Esophagus squamous epithelium (tissue), 5 donors: ENCODE measurements at regions not wholly inside any gene's neighbourhood (a gene's known extent, or its start where the extent isn't known, plus 50 kb on each side); places are given as distances from the start of the nearest gene placed in this dataset.

Experiments used
- DNase-seq: peaks from one replicate; lab custom pipeline; 2025; lab: John Stamatoyannopoulos, UW
- H3K27ac ChIP-seq, 4 donors: fragments of 200-600 bp; sonication (generic); one replicate each; pipeline ENCODE4 v1.5.1; 2016 to 2019; ENCODE audit warnings: mild to moderate bottlenecking in 1 of 4
- H3K27me3 ChIP-seq, 4 donors: fragments of 200-600 bp; sonication (generic); 1 replicate in 3 of 4; 2 replicates in 1 of 4; pipeline versions ENCODE4 v1.5.1 to v1.6.0; 2017 to 2021; ENCODE audit warnings: antibody characterized with exemption in 1 of 4
- H3K36me3 ChIP-seq, 3 donors: fragments of 200-600 bp; sonication (generic); one replicate each; pipeline ENCODE4 v1.5.1; 2016 to 2019
- H3K4me1 ChIP-seq, 3 donors: fragments of 200-600 bp; sonication (generic); one replicate each; pipeline ENCODE4 v1.5.1; 2017 to 2019
- H3K4me3 ChIP-seq, 4 donors: fragments of 200-600 bp; sonication (generic); 1 replicate in 3 of 4; 2 replicates in 1 of 4; pipeline ENCODE4 v1.5.1; 2016 to 2019; ENCODE audit warnings: mild to moderate bottlenecking in 2 of 4, moderate library complexity in 1 of 4
- H3K9me3 ChIP-seq, 3 donors: fragments of 200-600 bp; sonication (generic); one replicate each; pipeline ENCODE4 v1.5.1; 2016 to 2019
- CTCF ChIP-seq, 6 experiments: fragments of 450-650 bp in 4 of 6; fragments of 200-600 bp in 2 of 6; sonication (generic) in 2 of 6; IDR thresholded peaks; one replicate each; pipeline ENCODE4 v1.5.1; 2016 to 2019; ENCODE audit warnings: antibody characterized with exemption in 6 of 6, mild to moderate bottlenecking in 4 of 6, moderate library complexity in 4 of 6
- POLR2A ChIP-seq, 4 donors: fragments of 450-650 bp; IDR thresholded peaks; one replicate each; pipeline ENCODE4 v1.6.1; 2017; ENCODE audit warnings: antibody characterized with exemption in 4 of 4, mild to moderate bottlenecking in 4 of 4, moderate library complexity in 3 of 4
- WGBS, 2 donors: methylation state at CpG; one replicate each; pipeline ENCODE4 v1.1.5; 2018; 5-methylcytosine and 5-hydroxymethylcytosine counted together
- intact Hi-C: fragments of 100-400 bp; cut with DNase I; formaldehyde crosslinking; loops from one replicate; pipeline ENCODE4 v1.15.0; 2022
- donor health status: DM: yes; HTN: yes; CAD: no.

GRCh38 chr2:226095058-226095457 lies 695.5 kb downstream of the NYAP2 start:
- H3K9me3 ChIP-seq: no peaks in the 10 kb centered on the region
- no peak for DNase-seq
- no peaks in the 10 kb centered on the region for H3K27me3 ChIP-seq
- no peak overlapping the region for H3K4me3 ChIP-seq
- TF ChIP-seq CTCF (IDR thresholded peaks at IDR 0.05): no peak
- TF ChIP-seq POLR2A (IDR thresholded peaks at IDR 0.05): no peak
- H3K27ac ChIP-seq: no peak overlapping the region
- WGBS, 2 donors: 88 to 100% methylated on average over 1 of the region's 1 CpG
- no peaks in the 10 kb centered on the region for H3K4me1 ChIP-seq
- H3K36me3 ChIP-seq: no peaks in the 10 kb centered on the region
- intact Hi-C loops: no loop called here

- H3K27ac ChIP-seq: no peak overlapping the region
- 81 to 86% methylated on average over 2 of the region's 2 CpGs for WGBS, 2 donors
- intact Hi-C loops: no loop called here
- TF ChIP-seq CTCF (IDR thresholded peaks at IDR 0.05) (no peak), POLR2A (IDR thresholded peaks at IDR 0.05) (no peak)
- no peak overlapping the region for H3K4me3 ChIP-seq
- H3K27me3 ChIP-seq: no peaks in the 10 kb centered on the region
- H3K4me1 ChIP-seq: no peaks in the 10 kb centered on the region
- no peak for DNase-seq
- H3K9me3 ChIP-seq: no peaks in the 10 kb centered on the region
- no peaks in the 10 kb centered on the region for H3K36me3 ChIP-seq
Measured at GRCh38 chr2:226093364-226093763, 693.9 kb downstream of the NYAP2 start.

- DNase-seq: no peak
- intact Hi-C loops: no loop called here
- Histone ChIP-seq H3K36me3 (no peaks in the 10 kb centered on the region), H3K4me1 (peaks cover 0 to 9% (median 0%) of the 10 kb centered on the region in 3 donors), H3K27ac (no peak overlapping the region), H3K4me3 (no peak overlapping the region), H3K27me3 (no peaks in the 10 kb centered on the region), H3K9me3 (no peaks in the 10 kb centered on the region)
- 66% methylated on average over 2 of the region's 3 CpGs; no CpG with 5 or more reads in 1 of the 2 donors for WGBS, 2 donors
- TF ChIP-seq POLR2A (IDR thresholded peaks at IDR 0.05): no peak
- no peak for TF ChIP-seq CTCF (IDR thresholded peaks at IDR 0.05)
Measured at GRCh38 chr2:226088366-226088674, 688.8 kb downstream of the NYAP2 start.

- DNase-seq: no peak
- no peaks in the 10 kb centered on the region for H3K36me3 ChIP-seq
- intact Hi-C loops: no loop called here
- TF ChIP-seq POLR2A (IDR thresholded peaks at IDR 0.05) (no peak), CTCF (IDR thresholded peaks at IDR 0.05) (no peak)
- 67 to 93% methylated on average over 1 to 3 of the region's 5 CpGs for WGBS, 2 donors
- H3K4me1 ChIP-seq: peaks cover 0 to 9% (median 0%) of the 10 kb centered on the region in 3 donors
- no peaks in the 10 kb centered on the region for H3K9me3 ChIP-seq
- no peaks in the 10 kb centered on the region for H3K27me3 ChIP-seq
- no peak overlapping the region for H3K27ac ChIP-seq
- no peak overlapping the region for H3K4me3 ChIP-seq
Measured at GRCh38 chr2:226087505-226088365, 688.2 kb downstream of the NYAP2 start.

GRCh38 chr2:226087051-226087450 lies 687.5 kb downstream of the NYAP2 start:
- intact Hi-C loops: no loop called here
- H3K4me3 ChIP-seq: no peak overlapping the region
- H3K27ac ChIP-seq: no peak overlapping the region
- no peaks in the 10 kb centered on the region for H3K9me3 ChIP-seq
- DNase-seq: no peak
- H3K27me3 ChIP-seq: no peaks in the 10 kb centered on the region
- 48 to 66% methylated on average over 3 of the region's 3 CpGs for WGBS, 2 donors
- H3K36me3 ChIP-seq: no peaks in the 10 kb centered on the region
- TF ChIP-seq CTCF (IDR thresholded peaks at IDR 0.05) (no peak), POLR2A (IDR thresholded peaks at IDR 0.05) (no peak)
- H3K4me1 ChIP-seq: peaks cover 0 to 9% (median 0%) of the 10 kb centered on the region in 3 donors
